ENCODE measurements at regions not wholly inside any gene's neighbourhood (a gene's known extent, or its start where the extent isn't known, plus 50 kb on each side); places are given as distances from the start of the nearest gene placed in this dataset.
"Not testable (repeated sequence)": the region's sequence is repeated elsewhere in the genome, so short reads cannot be mapped to it uniquely, and the experiment has no call there.

GRCh38 chr4:177803151-177803550, 360.9 kb upstream of the AGA start:
- no peak for DNase-seq

DNA sequence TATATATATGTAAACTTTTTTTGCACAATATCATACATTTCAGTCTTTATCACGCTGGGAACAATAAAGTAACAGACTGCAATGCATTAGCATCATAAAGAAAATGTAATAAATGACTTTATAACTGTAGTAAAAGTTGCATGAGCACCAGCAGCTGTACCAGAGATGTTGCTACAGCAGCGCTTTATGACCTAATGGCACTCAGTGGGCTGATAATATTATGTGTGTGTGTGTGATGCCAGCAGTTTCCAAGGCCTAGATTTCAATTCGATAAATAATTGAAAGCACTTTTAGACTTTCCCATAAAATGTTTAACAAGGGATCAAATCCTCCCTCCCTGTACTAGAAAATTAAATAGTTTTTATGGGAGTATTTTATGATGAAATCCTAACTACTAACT, 367.6 kb upstream of the AGA start:
- DNase-seq: no peak

DNA sequence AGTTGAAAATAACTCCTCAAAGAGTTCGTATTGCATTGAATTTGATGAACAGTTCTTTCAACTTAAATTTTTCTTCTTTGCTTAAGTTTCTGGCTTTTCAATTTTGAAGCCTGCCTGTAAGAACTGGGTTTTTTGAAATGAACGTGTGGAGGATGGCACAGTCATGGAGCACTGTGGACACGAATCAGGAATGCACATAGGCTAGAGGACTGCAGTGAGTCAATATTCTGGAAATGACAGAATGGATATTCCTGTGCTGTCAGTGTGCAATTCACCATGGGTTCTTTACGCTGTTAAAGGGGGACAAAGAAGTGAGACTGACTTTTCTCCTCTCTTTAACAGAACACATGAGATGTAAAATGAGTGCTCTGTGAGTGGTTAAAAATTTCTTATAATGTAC, 368.0 kb upstream of the AGA start:
- DNase-seq: no peak

DNA sequence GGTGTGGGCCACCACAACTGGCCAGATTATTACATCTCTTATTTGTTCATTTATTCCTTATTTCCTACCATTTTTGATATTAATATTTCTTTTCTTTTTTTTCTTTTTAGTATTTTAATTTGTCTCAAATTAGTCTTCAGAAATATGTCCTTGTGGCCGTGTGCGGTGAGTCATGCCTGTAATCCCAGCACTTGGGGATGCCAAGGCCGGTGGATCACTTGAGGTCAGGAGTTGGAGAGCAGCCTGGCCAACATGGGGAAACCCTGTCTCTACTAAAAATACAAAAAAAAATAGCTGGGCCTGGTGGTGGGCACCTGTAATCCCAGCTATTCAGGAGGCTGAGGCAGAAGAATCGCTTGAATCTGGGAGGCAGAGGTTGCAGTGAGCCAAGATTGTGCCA, 376.2 kb upstream of the AGA start:
- DNase-seq: not testable (repeated sequence)

- DNase-seq: no peak
Measured at GRCh38 chr4:177826973-177827372, 384.7 kb upstream of the AGA start.

GRCh38 chr4:177841258-177841657, 399.0 kb upstream of the AGA start:
- no peak for DNase-seq

- no peak for DNase-seq
Measured at GRCh38 chr4:177853229-177853628, 411.0 kb upstream of the AGA start.

- DNase-seq: no peak
Measured at GRCh38 chr4:177855507-177856197, 413.4 kb upstream of the AGA start.

DNA sequence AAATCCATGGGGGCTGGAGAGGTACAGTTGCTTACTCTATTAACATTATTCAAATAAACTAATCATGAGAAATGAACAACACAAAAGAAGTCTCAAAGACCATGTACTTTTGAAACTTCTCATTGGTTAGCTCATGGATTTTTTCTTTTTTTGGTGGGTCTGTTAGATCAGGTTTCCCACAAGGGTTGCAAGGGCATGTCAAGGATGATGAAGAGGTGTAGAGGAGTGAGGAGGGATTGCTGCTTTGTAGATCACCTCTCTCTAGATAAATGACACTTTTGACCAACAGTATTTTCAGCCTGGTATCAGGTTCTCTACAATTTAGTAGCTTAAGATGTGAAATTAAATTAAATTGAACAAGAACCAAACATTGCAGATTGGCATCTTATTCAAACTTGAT, 417.9 kb upstream of the AGA start:
- no peak for DNase-seq

- no peak for DNase-seq
Measured at GRCh38 chr4:177861551-177862094, 419.4 kb upstream of the AGA start.

DNA sequence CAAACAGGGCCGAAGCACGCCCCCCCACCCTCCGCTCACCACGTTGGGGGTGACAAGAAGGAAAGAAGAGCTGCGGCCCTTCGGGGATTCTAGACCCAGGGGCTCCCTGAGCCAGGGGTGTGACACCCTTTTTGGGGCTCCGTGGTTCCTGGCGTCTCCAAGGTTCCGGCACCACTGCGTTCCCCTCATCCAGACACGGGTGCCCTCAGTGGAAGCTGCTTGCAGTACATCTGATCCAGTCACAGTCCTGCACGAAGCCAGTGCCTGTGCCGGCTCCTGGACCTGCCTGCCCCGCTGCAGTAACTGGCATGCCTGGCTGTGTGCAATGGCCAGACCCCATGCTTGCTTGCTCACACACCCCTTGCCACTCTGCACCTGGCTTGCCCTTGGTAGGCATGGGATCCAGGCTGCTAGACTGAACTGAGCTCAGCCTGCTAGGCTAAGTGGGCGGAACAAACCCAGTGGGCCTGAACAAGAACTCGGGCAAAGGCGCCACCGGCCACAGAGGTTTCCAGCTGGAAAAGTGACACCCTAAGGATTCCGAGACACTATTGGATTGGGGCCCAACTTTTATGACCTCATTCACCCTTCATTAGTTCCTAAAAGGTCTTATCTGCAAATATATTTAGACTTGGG, 420.4 kb upstream of the AGA start:
- DNase-seq: no peak

- DNase-seq: no peak
Measured at GRCh38 chr4:177879851-177880250, 437.6 kb upstream of the AGA start.

- DNase-seq: no peak
Measured at GRCh38 chr4:177895136-177895535, 452.9 kb upstream of the AGA start.

DNA sequence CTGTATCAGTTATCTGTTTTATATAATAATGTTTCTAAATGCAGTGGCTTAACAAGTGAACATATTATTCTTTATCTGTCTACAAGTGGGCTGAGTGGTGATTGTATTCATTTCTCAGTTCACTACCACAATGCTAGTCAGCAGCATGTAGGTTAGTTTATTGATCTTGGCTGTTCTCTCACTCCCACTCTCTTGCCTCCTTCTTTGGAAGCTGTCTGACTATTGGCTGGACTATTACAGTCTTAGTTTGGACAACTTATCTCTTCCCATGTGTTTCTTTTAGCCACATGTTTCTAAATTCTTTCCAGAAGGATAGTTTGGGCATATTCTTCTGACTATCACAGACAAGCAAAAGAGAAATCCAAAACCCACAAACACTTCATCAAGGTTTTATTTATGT, 459.5 kb upstream of the AGA start:
- no peak for DNase-seq

GRCh38 chr4:177902386-177902785, 460.1 kb upstream of the AGA start:
- no peak for DNase-seq

- DNase-seq: peak; percentile 5
Measured at GRCh38 chr4:177907736-177908424, 465.6 kb upstream of the AGA start.

DNA sequence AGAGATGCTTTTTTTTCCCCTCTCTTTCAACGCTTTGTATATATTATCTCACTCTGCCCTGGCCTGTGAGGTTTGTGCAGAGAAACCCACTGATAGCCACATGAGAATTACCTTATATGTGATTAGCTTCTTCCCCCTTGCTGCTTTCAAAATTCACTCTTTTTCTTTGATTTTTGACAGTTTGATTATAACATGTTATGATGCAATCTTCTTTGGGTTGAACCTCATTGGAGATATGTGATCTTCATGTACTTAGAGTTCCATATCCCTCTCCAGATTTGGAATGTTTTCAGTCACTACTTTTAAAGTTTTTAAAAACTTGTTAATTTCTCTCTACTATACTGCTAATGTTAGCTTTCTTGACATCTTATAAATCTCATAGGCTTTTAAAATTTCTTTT, 479.5 kb upstream of the AGA start:
- no peak for DNase-seq

DNA sequence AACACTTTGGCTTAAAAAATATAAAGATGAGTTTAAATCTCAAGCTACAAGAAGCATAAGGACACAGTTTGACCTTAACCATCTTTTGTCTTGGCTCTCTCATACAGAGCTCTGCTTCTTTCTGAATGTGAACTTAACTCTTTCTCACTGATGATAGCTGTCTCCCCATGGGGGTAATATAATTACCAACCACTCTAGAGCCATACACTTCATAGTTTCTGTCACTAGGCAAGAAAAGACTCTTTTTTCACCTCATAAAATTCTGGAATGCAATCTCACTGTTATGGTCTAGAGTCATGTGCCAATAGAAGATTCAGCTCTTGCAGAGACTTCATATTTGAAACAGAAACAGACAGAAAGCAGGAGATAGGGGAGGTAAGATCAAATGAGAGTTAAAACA, 481.7 kb upstream of the AGA start:
- DNase-seq: no peak

DNA sequence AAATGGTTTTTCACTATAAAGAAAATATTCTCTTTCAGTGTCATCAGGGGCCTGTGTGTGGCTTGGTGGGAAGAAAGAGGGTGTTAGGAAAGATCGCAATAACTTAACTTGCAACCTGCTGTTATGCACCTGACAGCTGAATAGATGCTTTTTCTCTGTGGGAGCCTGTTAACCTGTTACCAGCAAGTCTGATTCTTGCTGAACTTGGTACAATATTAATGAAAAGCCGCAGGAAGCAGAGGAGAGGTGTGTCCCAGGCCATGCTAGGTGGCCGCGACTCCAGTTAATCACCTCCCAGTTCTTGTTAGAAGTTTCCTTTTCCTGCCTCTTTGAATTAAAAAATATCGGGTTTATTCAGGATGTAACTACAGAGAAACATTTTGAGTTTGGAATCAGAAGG, 494.8 kb upstream of the AGA start:
- no peak for DNase-seq

GRCh38 chr4:177938226-177938625, 496.0 kb upstream of the AGA start:
- no peak for DNase-seq

GRCh38 chr4:177945268-177945667, 503.0 kb upstream of the AGA start:
- DNase-seq: no peak

DNA sequence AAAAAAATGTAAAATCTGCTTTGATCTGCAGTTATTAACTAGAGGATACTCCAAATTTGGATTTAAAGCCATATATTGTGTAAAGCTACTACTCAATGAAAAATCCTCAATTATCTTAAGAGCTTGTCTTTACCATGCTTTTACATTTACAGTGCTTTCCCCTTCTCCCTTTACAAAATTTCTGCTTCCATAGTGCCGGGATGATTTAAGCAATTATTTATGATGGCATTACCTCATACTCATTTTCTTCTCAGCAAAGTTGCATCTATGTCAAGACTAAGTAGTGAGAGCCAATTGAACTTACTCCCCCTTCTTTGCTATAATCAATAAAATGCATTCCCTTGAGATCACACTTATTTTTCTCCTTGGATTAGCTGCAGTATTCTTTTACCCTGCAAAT, 505.4 kb upstream of the AGA start:
- no peak for DNase-seq

GRCh38 chr4:177948853-177949252, 506.6 kb upstream of the AGA start:
- no peak for DNase-seq

GRCh38 chr4:177951026-177951425, 508.8 kb upstream of the AGA start:
- DNase-seq: no peak
